Stimulated activated CD8-positive, alpha-beta memory T cell treated with anti-CD3 and anti-CD28 coated beads, Interleukin-4, amount 100 ng/mL, for 24 hours (primary cell): ENCODE measurements at regions not wholly inside any gene's neighbourhood (a gene's known extent, or its start where the extent isn't known, plus 50 kb on each side); places are given as distances from the start of the nearest gene placed in this dataset.

Experiments used
- DNase-seq: peaks from one replicate; pipeline ENCODE4 v3.0.0-alpha.2; 2020; ENCODE audit warnings: low read depth

DNA sequence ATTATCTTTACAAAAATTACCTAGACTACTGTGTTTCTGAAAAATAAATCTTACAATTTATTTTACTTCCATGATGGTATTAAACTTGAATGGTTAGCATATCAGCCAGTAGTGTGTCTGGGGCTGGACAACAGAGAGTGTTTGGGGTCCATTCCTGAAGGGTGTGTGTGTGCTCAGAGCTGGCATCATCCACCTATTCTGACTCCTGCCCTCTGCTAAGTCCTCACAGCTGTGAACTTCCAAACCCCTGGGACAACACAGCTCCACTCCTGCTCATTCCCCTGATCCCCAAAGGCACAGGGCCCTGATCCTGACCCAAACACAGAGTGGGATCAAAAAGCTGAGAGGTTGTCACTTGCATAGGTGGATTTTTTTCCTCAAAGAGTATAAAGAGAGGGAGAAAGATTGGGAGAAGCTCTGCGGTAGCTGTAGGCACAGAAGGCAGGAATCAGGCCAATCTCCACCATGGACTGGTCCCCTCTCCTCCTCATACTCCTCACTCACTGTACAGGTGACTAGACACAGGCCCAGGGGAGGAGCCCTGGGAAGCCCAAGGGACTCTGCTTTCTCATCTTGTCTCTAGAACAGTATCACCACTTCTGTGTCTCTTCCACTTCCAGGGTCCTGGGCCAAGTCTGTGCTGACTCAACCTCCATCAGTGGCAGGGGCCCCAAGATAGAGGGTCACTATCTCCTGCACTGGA, 55.7 kb upstream of the TOP3B start:
- no peak for DNase-seq

GRCh38 chr22:22037740-22038139, 55.2 kb upstream of the TOP3B start:
- no peak for DNase-seq

DNA sequence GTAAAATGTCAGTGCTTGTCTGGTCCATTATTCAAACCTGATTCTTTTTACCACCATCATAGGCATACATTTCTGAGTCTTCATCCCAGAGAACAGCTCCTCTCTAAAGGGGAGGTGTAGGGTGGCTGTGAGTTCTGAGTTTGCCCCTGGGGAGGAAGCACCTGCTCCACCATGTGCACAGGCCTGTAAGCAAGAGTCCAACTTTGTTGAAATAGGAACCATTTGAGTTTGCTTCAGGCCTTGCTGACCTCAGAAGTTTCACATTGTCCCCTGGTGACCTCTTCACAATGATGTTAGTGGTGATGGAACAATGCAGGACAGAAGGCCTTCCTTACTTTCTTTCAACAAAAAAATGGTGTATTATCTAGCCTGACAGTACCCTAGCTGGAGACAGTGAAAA, 54.6 kb upstream of the TOP3B start:
- DNase-seq = no peak

GRCh38 chr22:22036588-22036987, 54.0 kb upstream of the TOP3B start:
- no peak for DNase-seq

GRCh38 chr22:22035771-22036314, 53.3 kb upstream of the TOP3B start:
- no peak for DNase-seq

DNA sequence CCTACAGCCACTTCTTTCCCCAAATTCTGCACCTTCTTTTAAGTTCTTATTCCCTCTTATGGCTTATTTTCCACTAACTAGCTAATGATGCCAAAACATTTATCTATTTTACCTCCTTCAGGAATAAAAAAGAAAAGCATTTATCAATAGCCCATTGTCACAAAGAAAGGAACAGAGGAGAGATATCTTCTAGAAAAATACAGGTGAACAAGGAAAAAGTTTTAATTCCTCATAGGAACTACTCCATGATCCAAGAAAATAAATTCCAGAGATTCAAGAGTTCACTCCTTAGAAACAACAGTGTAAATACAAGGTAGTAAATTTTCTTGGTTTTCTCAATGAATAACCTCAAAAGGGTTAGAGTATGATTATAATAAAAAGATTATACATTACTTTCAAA, 52.6 kb upstream of the TOP3B start:
- DNase-seq = no peak

DNA sequence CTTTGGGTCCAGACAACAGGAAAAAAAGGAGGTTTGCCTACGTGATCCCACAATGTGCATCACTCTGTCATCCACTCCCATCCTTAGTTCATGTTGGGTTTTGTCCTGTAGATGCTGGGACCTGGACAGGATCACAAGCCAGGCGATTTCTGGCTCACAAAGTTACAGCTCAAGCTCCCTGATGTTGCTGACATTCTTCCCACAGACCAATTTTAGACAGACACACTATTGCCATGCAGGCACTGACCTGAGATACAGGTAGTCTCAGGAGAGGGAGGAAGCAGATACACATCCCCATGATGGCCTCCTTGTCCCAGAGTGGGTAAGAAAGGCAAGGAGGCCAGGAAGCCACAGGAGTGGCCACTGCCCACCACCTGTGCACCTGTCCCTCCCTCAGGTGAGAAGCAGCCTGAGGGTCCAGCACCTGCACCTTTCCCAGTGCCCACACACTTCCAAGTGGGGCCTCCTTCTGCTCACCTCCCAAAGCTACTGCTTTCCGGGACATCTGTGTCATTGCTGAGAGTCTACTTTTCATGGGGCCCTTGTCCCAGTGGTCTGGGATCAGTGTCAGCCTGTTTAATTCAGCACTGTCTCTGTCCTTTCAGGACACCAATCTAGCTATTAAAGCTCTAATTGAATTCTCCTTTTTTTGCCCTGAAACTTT, 52.0 kb upstream of the TOP3B start:
- DNase-seq = no peak

DNA sequence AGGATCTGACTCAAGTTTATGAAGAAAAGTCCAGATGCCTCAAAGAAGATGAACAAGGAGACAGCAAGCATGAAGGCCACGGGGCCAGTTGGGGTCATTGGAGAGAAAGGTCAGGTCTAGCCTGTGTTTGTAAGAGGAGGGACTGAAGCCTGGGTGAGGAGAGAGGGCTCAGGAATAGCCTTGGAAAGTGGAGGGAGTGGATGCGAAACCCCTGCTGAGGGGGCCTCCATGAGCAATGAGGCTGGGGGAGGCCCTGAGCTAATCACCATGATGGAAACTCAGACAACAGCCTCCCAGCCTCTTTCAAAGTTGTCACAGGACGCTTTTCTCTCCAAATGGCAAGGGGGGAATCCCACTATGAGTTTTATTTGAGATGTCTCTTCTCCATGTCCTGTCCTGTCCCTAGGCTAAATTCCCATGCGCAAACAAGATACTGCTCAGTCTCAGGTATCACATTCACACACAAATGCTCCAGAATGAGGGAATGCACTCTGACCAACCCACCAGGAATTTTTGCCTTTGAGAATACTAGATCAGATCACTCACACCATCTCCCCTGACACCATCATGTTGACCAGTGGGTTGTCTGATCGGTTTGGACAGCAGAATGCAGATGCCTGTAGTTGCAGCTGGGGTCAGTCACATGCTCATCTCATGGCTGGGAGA, 51.3 kb upstream of the TOP3B start:
- DNase-seq = no peak

DNA sequence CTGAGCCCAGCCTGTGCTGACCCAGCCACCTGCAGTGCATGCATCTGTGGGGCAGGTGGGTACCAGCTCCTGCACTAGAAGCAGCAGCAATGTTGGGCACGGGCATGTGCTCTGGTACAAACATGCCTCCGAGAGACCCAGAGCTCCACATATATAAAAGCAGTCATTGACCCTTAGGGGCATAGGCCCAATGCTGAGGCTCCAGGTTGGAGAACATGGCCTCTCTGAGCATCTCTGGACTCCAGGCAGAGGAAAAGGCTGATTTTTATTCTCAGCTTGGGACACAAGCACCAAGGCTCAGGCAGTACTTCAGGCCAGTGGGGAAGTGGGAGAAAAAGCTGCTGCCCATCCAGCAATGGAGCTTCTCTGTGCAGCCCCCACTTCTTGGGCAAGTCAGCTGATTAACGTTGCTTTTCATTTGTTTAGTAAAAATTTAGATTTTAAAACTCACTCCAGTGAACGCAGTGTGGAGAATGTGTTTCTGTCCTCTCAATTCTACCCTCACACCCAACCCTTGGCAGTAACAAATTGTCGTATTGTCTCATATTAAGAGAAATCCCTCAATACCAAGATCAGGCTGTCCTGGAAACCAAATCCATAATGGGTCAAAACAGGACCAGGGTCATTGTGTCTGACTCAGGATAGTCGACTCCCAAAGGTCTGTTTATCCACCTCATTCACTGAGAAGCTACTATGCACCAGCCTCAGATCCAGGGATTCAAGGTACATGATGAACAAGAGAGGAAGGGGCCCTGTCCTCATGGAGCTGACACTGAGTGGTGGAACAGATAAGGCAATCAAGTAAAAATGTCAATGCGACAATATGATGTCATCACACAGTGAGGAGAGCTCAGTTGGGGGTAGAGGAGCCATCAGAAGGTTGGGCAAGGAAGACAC, 50.6 kb upstream of the TOP3B start:
- DNase-seq = no peak

DNA sequence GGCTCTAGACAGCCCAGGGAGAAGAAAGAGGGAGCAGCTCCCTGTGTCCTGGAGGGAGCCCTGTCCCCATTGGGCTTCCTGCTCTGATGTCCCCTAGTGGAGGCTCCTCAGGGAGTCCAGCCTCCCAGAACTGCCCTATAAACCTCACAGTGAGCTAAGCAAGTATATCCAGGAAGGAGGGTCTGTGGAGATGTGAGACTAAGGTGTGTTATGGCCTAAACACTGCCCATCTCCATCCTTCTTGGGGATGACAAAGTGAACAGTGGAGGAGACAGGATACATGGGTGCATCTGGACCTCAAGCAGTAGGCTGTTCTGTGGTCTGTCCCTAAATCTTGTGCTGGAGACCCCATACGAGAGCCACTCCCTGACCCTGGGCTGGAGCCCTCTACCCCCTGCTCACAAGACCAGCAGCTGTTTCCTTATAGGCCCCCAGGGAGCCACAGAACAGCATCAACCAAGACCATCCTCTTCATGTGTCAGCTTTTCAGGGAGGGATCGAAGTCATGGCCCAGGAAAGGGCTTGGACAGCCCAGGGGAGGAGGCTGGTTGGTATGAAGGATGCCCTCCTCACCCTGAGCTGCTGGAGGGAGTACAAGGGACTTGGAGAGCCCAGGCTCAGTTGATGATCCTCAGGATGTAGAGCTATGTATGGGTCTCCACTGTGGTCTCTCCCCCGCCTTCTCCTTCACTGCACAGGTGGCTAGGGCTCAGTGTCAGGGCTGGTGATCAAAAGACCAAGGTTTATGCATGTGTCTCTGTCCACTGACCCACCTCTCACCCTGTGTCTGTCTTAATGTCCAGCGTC, 49.7 kb upstream of the TOP3B start:
- no peak for DNase-seq
